Ramos (cell line): ENCODE measurements at regions not wholly inside any gene's neighbourhood (a gene's known extent, or its start where the extent isn't known, plus 50 kb on each side); places are given as distances from the start of the nearest gene placed in this dataset.
"Not testable (repeated sequence)": the region's sequence is repeated elsewhere in the genome, so short reads cannot be mapped to it uniquely, and the experiment has no call there.

Source experiments
- in situ Hi-C: fragments of 300-500 bp; cut with MboI; formaldehyde crosslinking; loops from one replicate; pipeline ENCODE4 v1.14.3; 2022; ENCODE audit warnings: low sequenced_read_pairs; ENCODE audit not compliant: unreplicated experiment

DNA sequence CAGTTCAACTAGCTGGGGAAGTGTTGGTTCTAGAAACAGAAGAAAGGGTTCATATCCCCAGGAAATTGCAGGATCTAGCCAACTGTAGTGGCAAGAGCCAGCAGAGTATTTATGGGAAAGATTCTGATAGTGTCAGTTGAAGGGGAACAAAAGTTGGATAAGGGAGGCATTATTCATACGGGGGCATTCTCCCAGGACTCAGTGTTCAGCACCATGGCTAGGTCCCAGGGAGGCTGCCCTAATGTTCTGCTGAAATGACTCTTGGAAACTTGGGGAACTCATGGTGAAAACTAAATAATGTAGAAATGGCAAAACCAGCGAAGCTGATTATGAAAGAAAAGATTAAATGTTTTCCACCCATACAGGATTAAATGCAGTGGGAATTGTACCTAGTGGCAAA, 543.7 kb downstream of the TRIB2 start:
- in situ Hi-C loops, result no loop called here

DNA sequence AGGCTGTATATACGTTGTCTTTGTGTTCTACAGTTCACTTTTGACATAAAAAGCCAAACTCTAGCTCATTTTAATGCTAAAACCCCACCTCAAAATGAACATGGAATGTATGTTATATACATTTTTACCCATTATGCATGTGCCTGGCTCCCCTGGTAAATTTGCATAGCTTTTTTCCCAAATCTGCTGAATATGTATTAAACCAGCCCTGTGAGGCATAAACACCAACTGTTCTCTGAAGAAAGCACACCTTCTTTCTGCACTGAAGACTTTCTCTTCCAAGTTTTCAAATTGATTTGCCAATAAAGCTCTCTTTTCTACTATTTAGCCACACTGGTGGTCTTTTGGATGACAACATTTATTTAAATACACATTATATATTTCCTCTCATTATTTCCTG, 549.4 kb downstream of the TRIB2 start:
- in situ Hi-C loops, result no loop called here

DNA sequence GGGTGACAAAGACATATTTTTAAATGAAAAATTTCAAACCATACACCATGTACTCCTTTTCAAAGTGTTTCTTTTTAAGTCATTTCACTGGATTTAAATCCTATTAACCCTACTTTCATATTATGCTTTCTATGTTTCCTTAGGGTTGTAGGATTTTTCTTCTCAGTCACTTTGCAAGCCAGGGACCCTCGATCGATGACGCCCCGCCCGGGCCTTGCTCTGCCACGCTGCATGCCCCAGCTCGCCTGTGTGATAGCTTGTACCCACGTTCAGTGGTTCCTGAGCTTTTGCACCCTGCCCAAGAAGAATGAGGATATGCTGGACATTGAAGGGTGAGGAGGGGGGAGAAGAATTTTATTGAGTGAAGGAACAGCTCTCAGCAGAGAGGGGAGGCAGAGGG, 568.0 kb downstream of the TRIB2 start:
- in situ Hi-C loops, result no loop called here

DNA sequence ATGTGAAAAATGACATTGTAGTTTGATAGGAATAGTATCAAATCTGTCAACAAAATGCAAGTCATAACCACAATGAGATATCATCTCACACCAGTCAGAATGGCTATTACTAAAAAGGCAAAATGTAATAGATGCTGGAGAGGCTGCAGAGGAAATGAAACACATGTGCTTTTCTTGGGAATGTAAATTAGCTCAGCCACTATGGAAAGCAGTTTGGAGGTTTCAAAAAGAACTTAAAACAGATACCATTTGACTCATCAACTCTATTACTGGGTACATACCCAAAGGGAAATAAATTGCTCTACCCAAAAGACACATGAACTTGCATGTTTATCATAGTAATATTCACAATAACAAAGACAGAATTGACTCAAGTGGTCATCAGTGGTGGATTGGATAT, 572.6 kb downstream of the TRIB2 start:
- in situ Hi-C loops, result no loop called here

DNA sequence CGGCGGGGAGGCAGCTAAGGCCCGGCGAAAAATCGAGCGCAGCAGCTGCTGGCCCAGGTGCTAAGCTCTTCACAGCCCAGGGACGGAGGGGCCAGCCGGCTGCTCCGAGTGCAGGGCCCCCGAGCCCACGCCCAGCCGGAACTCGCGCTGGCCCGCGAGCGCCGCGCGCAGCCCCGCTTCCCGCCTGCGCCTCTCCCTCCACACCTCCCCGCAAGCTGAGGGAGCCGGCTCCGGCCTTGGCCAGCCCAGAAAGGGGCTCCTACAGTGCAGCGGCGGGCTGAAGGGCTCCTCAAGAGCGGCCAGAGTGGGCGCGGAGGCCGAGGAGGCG, 591.7 kb downstream of the TRIB2 start:
- in situ Hi-C loops, result not testable (repeated sequence)

DNA sequence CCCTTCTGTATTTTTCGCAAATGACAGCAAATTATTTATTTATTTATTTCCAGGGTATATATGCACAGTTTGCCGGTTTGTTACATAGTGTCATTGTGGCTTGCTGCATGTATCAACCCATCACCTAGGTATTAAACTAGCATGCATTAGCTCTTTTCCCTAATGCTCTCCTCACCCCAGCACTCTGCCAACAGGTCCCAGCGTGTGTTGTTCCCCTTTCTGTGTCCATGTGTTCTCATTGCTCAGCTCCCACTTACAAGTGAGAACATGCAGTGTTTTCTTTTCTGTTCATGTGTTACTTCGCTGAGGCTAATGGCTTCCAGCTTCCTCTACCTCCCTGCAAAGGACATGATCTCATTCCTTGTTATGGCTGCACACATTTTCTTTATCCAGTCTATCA, 592.3 kb downstream of the TRIB2 start:
- in situ Hi-C loops, result no loop called here

DNA sequence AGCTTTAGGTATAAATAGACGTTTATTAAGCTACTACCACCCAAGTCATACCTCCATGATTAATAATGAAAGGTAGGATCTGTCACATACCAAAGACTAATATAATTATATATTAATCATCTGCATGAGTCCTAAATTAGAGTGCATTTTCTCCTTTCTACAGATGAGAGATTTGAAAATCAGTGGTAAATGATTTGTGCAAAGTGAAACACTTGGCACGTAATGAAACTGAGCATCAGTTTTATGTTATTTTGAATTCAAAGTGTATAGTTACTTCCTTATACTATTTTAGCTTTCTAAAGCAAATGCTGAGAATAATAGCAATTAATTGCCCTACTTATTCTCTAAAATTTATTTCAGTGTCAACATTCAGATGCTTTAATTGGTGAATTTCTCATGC, 615.3 kb downstream of the TRIB2 start:
- in situ Hi-C loops, result no loop called here

DNA sequence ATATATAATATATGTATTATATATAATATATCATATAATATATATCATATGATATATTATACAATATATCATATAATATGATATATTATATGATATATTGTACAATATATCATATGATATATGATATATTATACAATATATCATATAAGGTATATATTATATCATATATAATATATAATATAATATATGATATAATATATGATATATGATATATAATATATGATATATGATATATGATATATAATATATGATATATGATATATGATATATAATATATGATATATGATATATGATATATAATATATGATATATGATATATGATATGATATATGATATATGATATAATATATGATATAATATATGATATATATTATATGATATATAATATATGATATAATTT, 617.3 kb downstream of the TRIB2 start:
- in situ Hi-C loops, result not testable (repeated sequence)

DNA sequence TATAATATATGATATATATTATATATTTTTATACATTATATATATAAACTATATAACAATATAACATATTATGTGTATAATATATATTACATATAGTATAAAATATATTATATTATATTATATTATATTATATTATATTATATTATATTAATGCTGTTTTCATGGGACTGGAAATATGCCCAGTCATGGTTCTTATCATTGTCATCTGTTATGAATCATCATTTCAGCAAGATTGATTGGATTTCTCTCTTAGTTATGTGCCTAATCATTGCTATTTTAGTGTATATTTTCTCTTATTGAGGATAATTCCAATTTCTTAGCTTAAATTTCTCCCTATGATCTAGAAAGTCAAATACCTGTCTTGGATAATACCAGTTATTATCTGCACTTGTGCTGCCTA, 617.8 kb downstream of the TRIB2 start:
- in situ Hi-C loops, result no loop called here

DNA sequence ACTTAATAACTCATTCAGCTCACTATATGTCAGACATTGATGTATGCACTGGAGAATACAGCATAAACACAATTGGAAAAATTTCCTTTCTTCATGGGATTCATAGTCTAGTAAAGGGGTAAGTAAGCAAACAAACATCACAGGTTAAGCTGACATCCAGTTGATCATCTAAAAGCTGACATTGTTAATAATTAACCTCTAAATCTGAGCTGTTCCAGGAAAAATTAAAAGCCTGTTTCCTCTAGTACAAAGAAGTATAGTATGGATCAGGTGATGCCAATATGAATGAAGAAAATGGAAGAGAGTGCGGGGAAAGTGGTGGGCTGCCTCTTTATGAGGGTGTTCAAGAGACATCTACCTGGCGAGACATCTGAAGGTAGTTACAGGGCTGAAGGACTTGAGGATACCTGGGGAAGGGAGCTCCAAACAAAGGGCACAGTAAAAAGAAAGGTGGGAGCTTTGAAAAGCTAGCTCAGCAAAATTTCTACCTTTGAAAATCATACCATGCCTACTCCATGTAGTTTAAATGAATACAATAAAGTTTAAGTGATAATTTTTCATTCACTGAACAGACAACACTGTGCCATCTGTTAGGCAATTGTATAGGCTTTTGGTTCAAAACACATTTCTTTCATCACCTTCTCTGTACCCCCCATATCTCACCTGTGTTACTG, 619.3 kb downstream of the TRIB2 start:
- in situ Hi-C loops, result no loop called here

DNA sequence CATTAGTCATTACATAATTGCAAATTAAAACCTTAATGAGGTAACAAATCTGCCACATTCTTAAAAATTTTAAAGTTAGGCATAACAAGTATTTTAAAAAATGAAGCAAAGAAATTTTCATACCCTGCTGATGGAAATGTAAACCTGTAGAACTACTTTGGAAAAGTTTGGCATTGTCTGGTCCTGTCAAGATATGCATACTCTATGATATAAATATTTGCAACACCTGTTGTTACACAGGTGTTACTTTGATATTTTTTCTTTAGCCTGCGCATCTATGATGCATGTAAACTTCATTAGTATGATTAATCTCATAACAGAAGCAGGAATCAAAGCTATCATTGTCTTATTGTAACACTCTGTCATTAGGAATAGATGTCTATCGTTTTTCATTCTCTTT, 634.3 kb downstream of the TRIB2 start:
- in situ Hi-C loops, result no loop called here

DNA sequence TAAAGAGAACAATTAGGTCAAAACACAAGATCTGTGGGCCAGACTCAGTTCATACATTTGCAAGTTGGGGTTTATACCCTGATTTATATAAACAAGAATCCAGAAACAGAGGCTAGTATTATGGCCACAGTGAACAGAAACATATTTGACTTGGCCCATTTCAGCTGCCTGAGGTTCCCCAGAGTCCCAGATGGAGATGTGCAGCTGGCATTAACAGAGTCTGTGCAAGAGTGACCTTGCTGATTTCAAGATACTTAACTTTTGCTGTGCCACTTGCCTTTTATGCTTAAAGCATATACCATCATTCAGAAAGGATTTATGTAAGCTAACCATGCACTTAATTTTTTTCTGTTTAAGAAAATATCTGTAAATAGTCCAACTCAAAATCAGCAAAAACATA, 636.3 kb downstream of the TRIB2 start:
- in situ Hi-C loops, result no loop called here

DNA sequence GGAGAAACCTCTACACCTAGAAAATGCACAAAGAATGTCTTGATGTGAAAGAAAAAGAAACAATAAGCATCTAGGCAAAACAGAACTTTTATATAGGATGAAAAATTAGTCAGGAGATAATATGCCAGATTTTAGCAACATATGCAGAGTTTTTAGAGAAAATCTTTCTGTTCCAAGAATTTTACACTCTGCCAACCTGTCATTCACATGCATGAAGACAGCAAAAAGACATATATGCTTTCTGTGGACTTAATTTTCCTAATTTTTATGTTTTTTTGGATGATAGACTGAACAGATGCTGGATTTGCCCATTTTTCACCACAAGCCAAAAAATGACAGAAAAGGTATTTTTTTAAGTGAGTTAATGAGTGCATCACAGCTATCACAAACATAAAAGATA, 637.3 kb downstream of the TRIB2 start:
- in situ Hi-C loops, result no loop called here

DNA sequence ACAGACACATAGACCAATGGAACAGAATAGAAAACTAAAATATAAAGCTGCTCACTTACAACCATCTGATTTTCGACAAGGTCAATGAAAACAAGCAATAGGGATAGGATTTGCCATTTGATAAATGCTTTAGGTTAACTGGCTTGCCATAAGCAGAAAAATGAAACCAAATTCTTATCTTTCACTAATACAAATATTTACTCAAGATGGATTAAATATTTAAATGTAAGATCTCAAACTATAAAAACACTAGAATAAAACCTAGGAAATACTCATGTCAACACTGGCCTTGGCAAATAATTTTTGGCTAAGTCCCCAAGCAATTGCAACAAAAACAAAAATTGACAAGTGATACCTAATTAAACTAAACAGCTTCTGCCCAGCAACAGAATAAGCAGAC, 665.2 kb downstream of the TRIB2 start:
- in situ Hi-C loops, result not testable (repeated sequence)

DNA sequence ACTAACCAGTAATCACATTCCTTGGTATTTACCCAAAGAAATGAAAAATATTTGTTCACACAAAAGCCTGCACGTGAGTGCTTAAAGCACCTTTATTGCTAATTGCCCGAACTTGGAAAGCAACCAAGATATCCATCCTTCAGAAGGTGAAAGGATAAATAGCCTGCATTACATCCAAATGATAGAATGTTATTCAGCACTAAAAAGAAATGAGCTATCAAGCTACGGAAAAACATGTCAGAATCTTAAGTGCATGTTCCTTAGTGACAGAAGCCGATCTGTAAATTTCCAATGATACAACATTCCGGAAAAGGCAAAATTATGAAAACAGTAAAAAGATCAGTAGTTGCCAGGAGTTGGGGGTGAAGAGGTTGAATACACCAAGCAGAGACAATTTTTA, 672.4 kb downstream of the TRIB2 start:
- in situ Hi-C loops, result not testable (repeated sequence)

DNA sequence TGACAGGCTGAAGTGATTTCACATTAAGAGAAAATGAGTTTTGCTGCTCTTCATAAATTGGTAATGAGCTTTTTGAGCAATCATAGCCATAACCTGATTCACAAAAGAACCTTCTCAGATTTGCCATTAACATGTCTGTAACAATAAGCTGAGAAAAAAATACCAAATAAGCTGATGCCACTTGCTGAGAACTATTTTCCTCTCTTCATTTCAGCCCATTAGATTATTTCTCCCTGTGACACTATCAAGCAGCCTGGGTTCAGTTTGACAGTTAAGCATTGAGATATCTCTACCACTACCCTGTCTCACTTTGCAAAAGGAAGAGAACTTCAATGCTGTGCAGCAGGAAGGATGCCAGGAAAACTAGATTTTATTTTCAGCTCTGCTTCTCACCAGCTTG, 673.9 kb downstream of the TRIB2 start:
- in situ Hi-C loops, result no loop called here

DNA sequence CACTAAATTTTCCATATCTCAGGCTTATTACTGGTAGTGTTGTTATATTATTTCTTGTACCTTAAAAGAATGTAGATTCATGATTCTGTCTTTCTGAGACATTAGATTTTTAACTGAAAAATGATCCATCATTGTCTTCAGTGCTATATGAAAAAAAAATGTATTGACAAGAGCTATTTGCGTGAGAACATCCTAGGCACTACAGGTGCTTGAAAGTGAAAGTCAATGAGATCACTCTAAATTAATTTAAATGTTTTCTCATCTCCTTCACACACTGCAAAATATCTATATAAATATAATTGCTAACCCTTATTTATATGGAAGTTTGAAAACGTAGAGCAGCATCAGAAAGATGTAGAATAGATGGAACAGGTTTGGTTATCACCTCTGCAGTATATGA, 684.6 kb downstream of the TRIB2 start:
- in situ Hi-C loops, result no loop called here

DNA sequence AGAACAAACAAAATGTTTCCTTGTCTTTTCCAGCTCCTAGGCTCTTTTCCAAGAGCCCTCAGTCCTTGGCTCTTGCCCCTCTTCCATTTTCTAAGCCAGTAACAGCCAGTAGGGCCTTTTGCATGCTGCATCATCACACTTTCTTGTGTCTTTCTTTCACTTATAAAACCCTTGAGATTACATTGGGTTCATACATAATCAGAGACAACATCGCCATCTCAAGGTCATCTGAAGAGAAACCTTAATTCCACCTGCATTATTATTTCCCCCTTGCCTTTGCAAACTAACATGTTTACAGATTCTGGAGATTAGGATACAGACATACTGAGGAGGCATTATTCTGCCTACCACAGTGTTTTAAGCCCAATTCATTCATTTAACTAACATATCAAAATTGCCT, 697.3 kb downstream of the TRIB2 start:
- in situ Hi-C loops, result no loop called here

DNA sequence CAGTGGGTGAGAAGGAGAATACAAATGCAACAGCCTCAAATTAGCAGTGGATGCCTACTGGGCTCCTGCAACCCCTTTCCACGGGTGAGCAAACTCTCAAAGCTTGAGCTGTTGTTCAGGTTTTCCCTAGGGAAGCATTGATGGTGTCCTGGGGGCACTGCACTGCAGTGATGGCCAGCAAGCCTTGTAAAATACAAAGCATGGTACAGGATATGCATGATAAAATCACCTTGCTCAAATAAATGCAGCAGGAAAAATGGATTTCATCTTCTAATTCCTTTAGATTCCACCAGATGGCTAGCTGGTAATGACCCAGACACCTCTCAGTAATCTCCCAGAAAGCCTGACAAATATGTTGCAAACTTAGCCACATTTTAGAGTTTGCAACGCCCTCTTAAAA, 698.2 kb downstream of the TRIB2 start:
- in situ Hi-C loops, result no loop called here

DNA sequence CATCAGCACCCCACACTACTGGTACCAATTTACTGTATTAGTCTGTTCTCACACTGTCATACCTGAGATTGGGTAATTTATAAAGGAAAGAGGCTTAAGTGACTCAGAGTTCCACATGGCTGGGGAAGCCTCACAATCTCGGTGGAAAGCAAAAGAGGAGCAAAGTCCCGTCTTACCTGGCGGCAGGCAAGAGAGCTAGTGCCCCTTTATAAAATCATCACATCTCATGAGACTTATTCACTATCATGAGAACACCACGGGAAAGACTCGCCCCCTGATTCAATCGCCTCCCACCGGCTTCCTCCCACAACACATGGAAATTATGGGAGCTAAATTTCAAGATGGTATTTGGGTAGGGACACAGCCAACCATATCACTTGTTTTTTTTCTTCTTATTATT, 717.2 kb downstream of the TRIB2 start:
- in situ Hi-C loops, result no loop called here

DNA sequence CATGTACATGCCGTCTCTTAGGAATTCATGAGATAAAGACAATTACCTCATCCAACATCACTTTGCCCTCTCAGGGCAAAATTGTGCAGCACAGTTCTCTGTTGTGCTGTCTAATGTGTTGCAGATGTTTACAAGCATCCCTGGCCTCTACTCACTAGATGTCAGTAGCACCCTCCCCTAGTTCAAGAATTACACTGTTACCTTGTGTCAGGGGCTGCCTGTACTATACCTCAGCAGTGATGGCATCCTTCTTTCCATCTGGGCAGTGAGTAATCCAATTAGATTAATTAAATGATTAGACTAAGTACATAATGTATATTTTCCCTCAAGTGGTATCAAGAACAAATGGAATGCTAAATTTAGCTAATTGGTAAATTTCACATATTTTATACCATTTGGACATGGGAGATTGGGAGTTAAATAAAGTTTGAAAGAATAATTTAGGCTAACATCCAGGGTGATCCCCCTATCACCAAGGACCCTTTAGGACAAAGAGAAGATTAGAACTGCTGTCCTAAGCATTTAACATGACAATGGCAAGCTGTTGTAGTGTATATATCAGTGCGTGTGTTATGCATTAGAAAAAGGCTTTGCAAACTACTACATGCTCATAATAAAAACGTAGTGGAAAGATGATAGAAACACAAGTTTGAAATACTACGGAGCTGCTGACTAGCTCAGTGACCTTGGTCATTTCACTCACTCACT, 727.0 kb downstream of the TRIB2 start:
- in situ Hi-C loops, result not testable (repeated sequence)

DNA sequence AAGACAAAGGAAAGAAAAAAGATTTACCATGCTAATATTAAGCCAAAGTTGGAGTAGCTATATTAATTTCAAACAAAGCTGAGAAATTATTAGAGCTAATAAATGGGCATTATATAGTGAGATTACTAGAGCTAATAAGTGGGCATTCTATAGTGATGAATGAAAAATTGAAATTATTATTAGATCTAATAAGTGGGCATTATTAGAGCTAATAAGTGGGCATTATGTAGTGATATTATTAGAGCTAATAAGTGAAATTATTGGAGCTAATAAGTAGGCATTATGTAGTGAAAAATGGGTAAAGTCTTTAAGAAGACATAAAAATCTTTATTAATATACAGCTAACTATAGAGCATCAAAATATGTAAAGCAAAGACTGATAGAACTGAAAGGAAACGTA, 745.7 kb downstream of the TRIB2 start:
- in situ Hi-C loops, result no loop called here
